Type B pancreatic cell (in vitro differentiated cells): ENCODE measurements at regions not wholly inside any gene's neighbourhood (a gene's known extent, or its start where the extent isn't known, plus 50 kb on each side); places are given as distances from the start of the nearest gene placed in this dataset.

Experiments used
- DNase-seq: peaks from one replicate; pipeline ENCODE4 v3.0.0; 2021; ENCODE audit warnings: mixed read lengths; ENCODE audit not compliant: unreplicated experiment; ENCODE audit errors: extremely low spot score
- H3K27ac Mint-ChIP-seq: 2 replicates; pipeline ENCODE4 v1.8.0; 2021; ENCODE audit warnings: mild to moderate bottlenecking, mixed read lengths
- H3K27me3 Mint-ChIP-seq: 2 replicates; pipeline ENCODE4 v1.8.0; 2021; ENCODE audit warnings: mixed read lengths
- H3K36me3 Mint-ChIP-seq: 2 replicates; pipeline ENCODE4 v1.8.0; 2021; ENCODE audit warnings: mixed read lengths
- H3K4me1 Mint-ChIP-seq: one replicate; pipeline ENCODE4 v1.8.0; 2021; ENCODE audit warnings: mixed read lengths; ENCODE audit not compliant: unreplicated experiment
- H3K4me3 Mint-ChIP-seq: 2 replicates; pipeline ENCODE4 v1.8.0; 2021; ENCODE audit warnings: mild to moderate bottlenecking, mixed read lengths
- H3K9me3 Mint-ChIP-seq: 2 replicates; pipeline ENCODE4 v1.8.0; 2021; ENCODE audit warnings: mixed read lengths
- TF ChIP-seq, protein P1 (sequence below): fragments of 200-600 bp; sonication (generic); conservative IDR thresholded peaks from 2 replicates; pipeline ENCODE4 v1.5.0; 2021; ENCODE audit warnings: antibody characterized with exemption, mild to moderate bottlenecking

DNA sequence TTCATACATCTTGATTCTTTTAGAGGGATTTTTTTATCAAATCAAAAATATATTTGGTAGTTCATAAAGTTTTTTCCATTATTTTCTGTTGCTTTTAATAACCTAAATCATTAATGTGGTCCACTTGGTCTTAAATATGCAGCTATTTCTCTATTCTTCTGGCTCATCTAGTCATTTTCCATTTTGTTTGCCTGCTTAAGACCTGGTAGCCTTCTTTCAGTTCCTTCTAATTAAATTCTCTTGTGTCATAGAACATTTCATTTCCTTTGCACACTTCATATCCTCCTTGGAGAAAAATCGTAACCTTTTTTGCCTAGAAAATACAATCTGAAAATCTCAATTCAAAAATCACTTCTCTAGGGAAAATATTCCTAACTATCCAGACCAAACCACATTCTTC, 387.0 kb downstream of the LRFN5 start:
- TF ChIP-seq, protein P1, sequence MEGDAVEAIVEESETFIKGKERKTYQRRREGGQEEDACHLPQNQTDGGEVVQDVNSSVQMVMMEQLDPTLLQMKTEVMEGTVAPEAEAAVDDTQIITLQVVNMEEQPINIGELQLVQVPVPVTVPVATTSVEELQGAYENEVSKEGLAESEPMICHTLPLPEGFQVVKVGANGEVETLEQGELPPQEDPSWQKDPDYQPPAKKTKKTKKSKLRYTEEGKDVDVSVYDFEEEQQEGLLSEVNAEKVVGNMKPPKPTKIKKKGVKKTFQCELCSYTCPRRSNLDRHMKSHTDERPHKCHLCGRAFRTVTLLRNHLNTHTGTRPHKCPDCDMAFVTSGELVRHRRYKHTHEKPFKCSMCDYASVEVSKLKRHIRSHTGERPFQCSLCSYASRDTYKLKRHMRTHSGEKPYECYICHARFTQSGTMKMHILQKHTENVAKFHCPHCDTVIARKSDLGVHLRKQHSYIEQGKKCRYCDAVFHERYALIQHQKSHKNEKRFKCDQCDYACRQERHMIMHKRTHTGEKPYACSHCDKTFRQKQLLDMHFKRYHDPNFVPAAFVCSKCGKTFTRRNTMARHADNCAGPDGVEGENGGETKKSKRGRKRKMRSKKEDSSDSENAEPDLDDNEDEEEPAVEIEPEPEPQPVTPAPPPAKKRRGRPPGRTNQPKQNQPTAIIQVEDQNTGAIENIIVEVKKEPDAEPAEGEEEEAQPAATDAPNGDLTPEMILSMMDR = no peak
- no peaks in the 10 kb centered on the region for H3K27me3 Mint-ChIP-seq
- no peaks in the 10 kb centered on the region for H3K4me1 Mint-ChIP-seq
- no peak overlapping the region for H3K27ac Mint-ChIP-seq
- H3K4me3 Mint-ChIP-seq = no peak overlapping the region
- H3K36me3 Mint-ChIP-seq = no peaks in the 10 kb centered on the region
- H3K9me3 Mint-ChIP-seq = no peaks in the 10 kb centered on the region
- DNase-seq = no peak

DNA sequence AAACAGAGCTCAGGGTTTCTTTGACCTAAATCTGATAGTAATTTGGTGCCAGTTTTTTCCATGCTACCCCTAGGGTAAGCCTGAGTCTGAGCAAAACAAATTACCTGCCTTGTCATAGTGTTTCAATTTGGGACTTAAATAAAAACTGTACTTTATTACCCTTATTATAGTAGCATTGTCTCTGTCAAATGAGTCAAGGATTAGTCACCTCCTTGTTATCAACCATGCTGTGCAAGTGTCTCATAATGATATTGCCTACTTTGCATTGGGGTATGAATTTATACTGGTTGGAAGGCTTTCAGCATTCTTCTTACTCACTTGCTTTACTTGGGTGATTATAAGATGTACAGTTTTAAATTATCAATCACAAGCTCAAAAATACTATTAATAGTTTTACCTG, 380.0 kb downstream of the LRFN5 start:
- Mint-ChIP-seq H3K36me3 (no peaks in the 10 kb centered on the region), H3K27ac (no peak overlapping the region), H3K4me3 (no peak overlapping the region), H3K4me1 (no peaks in the 10 kb centered on the region), H3K27me3 (no peaks in the 10 kb centered on the region), H3K9me3 (no peaks in the 10 kb centered on the region)
- TF ChIP-seq, protein P1 = no peak
- no peak for DNase-seq

DNA sequence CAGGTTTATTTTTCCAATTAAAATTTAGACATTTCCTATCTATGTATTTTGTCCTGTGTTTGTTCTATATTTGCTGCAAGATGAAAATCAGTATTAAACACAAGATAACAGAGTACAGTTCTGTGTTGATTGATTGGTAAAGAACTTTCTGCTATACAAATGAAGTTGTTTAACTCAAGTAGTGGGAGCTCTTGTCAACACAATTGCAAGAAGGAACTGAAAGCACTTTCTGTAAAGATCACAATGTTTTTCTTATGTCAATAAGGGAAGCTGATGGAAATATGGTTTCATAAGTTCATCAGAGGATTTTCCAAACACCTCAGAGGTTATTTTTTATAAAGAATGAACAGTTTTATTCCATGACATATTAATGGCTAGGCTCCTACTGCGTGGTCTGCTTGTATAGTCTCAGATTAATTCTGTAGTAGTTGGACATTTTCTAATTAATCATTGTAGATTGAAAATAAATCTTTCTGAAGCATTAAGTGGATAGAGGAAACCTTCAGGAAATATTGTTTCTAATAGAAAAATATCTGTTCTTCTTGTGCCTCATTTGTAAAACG, 379.5 kb downstream of the LRFN5 start:
- Mint-ChIP-seq H3K27me3 (no peaks in the 10 kb centered on the region), H3K9me3 (no peaks in the 10 kb centered on the region), H3K4me3 (no peak overlapping the region), H3K36me3 (no peaks in the 10 kb centered on the region), H3K27ac (no peak overlapping the region), H3K4me1 (no peaks in the 10 kb centered on the region)
- TF ChIP-seq, protein P1 = no peak
- DNase-seq = no peak

DNA sequence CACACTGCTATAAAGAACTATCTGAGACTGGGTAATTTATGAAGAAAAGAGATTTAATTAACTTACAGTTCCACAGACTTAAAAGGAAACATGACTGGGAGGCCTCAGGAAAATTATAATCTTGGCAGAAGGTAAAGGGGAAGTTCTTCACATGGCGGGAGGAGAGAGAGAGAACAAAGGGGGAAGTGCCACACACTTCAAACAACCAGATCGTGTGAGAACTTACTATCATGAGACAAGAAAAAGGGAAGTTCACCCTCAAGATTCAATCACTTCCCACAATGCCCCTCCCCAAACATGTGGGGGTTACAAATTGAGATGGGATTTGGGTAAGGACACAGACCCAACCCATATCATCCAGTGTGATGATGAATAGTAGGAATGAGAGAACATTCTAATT, 366.5 kb downstream of the LRFN5 start:
- H3K27ac Mint-ChIP-seq = no peak overlapping the region

DNA sequence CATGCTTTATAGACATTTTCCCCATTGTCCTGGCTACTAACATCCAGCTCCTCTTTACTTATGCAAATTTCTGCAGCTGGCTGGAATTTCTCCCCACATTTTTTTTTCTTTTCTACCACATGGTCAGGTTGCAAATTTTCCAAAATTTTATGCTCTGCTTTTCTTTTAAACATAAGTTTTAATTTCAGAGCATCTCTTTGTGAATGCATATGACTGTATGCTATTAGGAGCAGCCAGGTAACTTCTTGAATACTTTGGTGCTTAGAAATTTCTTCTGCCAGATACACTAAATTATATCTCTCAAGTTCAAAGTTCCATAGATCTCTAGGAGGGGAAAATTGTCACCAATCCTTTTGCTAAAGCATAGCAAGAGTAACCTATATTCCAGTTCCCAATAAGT, 365.9 kb downstream of the LRFN5 start:
- Mint-ChIP-seq H3K9me3 (peaks cover 5% of the 10 kb centered on the region), H3K4me1 (no peaks in the 10 kb centered on the region), H3K36me3 (no peaks in the 10 kb centered on the region), H3K27ac (no peak overlapping the region), H3K27me3 (no peaks in the 10 kb centered on the region), H3K4me3 (no peak overlapping the region)
- TF ChIP-seq, protein P1 = no peak
- no peak for DNase-seq

More for the DNA sequence above, 366.5 kb downstream of the LRFN5 start:
- no peaks in the 10 kb centered on the region for H3K27me3 Mint-ChIP-seq
- TF ChIP-seq, protein P1 = no peak
- no peak overlapping the region for H3K4me3 Mint-ChIP-seq
- H3K9me3 Mint-ChIP-seq = peaks cover 5% of the 10 kb centered on the region
- no peaks in the 10 kb centered on the region for H3K4me1 Mint-ChIP-seq
- no peak for DNase-seq
- H3K36me3 Mint-ChIP-seq = no peaks in the 10 kb centered on the region

DNA sequence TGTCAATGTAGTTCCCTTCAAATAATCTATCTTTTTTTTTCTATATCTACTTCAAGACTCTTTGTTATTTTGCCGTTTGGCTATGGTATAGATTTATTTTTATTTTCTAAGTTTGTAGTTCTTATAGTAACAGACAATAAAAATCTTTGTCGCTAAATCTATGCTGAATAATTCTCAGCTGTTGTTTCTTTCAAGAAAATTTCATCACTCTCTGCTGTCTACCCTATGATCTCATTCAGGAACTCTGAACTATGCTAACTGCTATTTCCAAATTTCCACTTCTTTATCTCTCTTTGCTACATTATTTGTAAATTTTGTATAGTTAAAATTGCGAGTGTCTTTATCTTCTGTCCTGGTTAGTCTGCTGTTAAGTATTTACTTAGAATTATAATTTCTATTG, 353.6 kb downstream of the LRFN5 start:
- H3K36me3 Mint-ChIP-seq = no peaks in the 10 kb centered on the region
- H3K4me1 Mint-ChIP-seq = no peaks in the 10 kb centered on the region

More for the DNA sequence above, 353.6 kb downstream of the LRFN5 start:
- no peak for DNase-seq
- no peaks in the 10 kb centered on the region for H3K9me3 Mint-ChIP-seq
- TF ChIP-seq, protein P1 = no peak
- no peaks in the 10 kb centered on the region for H3K27me3 Mint-ChIP-seq
- H3K27ac Mint-ChIP-seq = no peak overlapping the region
- no peak overlapping the region for H3K4me3 Mint-ChIP-seq
